DMS 273 treated with DMSO at 0.1 percent for 48 hours (cell line): ENCODE measurements at regions not wholly inside any gene's neighbourhood (a gene's known extent, or its start where the extent isn't known, plus 50 kb on each side); places are given as distances from the start of the nearest gene placed in this dataset.
"Not testable (repeated sequence)": the region's sequence is repeated elsewhere in the genome, so short reads cannot be mapped to it uniquely, and the experiment has no call there.

Experiments used
- DNase-seq: peaks from one replicate; lab custom pipeline; 2025; lab: John Stamatoyannopoulos, UW

DNA sequence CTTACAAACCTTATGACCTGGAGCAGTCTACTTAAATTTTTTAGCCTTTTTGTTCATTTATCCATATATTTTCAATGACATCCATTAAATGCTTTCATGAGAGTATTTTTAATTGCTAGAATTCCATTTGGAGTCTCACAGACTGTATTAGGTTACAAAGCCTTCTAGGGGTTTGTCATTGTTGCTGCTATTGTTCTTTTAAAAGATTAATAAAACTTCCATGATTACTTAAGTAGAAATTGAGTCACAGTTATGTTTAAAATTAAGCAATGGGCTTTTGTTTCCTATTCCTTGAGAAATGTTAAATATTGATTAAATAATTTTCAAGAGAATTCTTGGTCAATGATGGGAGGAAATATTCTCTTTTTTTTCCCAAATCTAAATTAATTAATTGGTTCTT is 1408.4 kb upstream of the RAG2 start:
- DNase-seq, result no peak

- no peak for DNase-seq
Observed at GRCh38 chr11:38005597-38005996, 1407.6 kb upstream of the RAG2 start.

DNA sequence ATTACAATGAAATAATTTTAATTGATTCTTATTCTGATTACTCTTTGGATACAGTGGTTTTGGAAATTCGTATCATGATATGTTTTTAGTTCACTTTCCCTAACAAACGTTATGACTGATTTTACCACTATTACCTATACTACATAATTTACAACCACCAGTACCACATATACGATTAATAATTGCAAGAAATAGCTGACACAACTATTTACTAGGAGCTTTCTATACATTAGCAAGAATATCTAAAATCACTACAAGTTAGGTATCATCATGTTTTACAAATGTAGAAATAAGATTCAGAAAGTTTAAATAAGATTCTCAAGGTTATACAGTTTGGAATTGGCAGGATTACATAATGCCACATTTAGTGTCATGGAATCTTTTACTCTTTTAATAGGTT is 1401.1 kb upstream of the RAG2 start:
- DNase-seq, result no peak

GRCh38 chr11:37995886-37996285 is 1397.8 kb upstream of the RAG2 start:
- no peak for DNase-seq

GRCh38 chr11:37988031-37988430 is 1390.0 kb upstream of the RAG2 start:
- DNase-seq, result no peak

GRCh38 chr11:37984991-37985390 is 1387.0 kb upstream of the RAG2 start:
- DNase-seq, result no peak

DNA sequence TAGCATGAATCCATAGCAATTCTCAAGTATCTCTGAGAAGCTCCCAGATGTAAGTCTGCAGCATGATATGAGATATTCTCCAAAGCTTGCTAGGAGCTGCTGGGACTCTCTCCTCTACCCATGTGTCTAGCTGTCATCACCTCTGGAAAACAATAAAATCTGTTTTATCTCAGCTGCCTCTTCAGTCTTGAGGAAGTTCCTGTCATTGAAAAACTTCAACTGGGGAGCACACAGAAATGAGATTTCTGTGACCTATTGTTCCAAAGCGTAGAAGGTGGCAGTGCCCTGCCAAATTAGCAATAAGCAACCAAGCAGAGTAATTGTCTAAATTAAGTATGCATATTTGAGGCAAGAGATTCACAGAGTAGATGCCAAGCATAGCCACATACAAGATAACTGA is 1380.6 kb upstream of the RAG2 start:
- DNase-seq, result no peak

- no peak for DNase-seq
Observed at GRCh38 chr11:37973941-37974340, 1375.9 kb upstream of the RAG2 start.

- DNase-seq, result no peak
Observed at GRCh38 chr11:37972691-37973090, 1374.7 kb upstream of the RAG2 start.

GRCh38 chr11:37969336-37969735 is 1371.3 kb upstream of the RAG2 start:
- not testable (repeated sequence) for DNase-seq

GRCh38 chr11:37968148-37968547 is 1370.1 kb upstream of the RAG2 start:
- no peak for DNase-seq

DNA sequence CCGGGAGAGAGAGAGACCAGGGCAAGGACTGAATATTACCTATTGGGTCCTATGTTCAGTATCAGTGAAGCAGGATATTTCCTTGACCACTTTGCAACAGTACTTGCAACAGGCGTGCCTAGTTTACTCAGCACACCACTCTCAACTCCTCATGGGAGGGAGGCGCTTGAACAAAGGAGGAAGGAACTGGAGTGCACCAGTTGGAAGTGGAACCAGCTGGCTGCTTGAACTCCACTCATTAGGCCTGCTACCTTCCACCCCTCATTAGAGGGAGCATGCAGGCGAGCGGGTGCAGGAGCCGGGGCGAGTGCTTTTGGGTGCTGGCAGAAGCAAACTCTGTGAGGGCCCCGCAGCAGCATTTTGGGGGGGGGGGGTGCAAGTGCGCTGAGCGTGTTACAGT is 1369.6 kb upstream of the RAG2 start:
- no peak for DNase-seq

DNA sequence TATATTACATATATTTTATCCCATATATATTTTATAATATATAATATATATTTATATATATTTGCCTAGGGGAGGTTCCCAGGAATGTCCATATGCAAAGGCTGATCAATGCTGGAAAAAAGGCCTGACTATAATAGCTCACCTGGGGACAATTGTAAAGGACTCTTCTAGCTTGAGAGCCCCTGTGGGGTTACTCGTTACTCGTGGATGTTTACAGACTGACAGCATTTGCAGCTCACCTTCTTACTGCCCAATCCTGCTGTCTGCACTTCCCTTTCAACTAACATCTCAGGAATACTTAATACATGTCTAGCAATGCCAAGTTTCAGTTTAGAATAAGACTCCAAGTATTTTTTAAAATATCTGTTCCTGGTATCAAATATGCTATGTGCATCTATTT is 1365.4 kb upstream of the RAG2 start:
- DNase-seq, result no peak

GRCh38 chr11:37957717-37958116 is 1359.7 kb upstream of the RAG2 start:
- no peak for DNase-seq

DNA sequence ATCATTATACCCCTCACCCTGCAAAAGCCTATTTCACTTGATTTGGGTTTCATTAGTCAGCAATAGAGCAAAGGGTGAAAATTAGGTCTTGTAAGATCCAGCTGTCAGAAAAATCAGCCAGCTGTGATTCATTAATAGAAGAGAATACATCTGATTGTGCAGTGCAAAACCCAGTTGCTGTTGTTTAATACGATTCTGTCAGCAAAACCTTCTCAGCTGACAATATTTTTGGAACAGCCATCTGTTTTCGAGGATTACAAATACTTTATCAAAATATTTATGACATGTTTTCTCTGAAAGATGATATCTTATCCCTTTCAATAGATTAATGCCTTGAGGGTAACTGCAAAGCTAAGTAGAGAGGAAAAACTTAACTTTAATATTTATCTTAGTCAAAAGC is 1354.0 kb upstream of the RAG2 start:
- DNase-seq, result no peak

DNA sequence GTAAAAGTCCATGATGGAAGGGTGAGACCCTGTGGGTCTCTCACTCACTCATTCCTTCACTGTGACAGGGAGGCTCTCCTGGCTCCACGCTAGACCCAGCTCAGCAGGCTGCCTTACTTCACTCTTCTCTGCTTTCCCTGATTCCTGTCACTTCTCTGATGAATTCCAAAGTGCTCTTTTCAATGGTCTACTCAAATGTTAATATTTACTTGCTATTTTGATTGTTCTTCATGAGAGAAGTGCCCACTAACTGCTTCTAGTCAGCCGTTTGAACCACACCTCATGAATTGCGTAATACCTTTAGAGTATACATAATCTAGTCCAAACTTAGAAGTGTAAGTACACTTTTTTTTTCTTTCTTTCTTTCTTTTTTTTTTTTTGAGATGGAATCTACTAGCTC is 1350.2 kb upstream of the RAG2 start:
- no peak for DNase-seq

DNA sequence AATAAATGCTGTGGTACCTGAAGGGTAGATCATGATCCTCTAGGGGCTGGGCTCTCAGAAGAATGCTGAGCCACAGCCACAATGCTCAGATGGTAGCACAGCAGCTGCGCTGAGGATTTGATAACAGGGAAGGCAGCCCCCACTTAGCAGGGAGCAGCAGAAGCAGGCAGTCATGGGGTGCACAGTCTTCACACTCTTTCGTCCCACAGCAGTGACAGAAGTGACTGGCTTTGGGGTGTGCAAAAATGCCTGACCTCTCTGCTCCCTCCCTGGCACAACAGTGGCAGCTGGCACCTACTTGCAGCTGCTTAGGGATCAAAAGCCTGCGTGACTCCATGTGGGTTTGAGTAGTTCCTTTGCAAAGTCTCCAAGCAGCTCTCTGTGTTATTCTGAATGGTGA is 1349.8 kb upstream of the RAG2 start:
- DNase-seq, result no peak

DNA sequence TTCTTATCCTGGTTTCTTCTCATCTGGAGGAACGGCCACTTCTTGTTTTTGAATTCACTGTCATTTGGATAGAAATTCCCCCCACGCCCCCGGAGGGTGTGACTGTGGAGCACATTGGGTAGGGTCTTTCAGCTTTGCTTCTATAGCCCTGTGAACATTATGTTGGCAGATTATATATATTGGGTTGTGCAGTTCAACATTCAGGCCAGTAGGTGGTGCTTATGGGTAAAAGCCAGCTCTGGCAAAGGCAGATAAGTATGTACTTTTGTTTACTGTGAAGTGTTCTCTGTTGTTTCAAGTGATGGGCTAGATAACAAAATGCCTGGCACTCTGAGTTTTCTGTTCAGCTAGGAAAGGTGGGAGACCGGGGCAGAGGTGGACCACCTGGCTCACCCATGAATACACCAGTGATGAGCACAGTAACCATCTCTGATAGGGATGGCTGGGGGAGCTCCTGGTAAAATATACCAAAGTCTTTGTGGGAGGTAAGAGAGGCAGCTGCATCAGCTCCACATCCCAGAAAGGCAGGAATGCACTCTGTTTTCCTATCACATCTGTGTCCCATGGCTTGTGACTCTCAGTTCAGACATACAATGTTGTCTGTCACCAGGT is 1348.2 kb upstream of the RAG2 start:
- no peak for DNase-seq

- no peak for DNase-seq
Observed at GRCh38 chr11:37942081-37942480, 1344.0 kb upstream of the RAG2 start.

- DNase-seq, result no peak
Observed at GRCh38 chr11:37929100-37929653, 1331.1 kb upstream of the RAG2 start.

DNA sequence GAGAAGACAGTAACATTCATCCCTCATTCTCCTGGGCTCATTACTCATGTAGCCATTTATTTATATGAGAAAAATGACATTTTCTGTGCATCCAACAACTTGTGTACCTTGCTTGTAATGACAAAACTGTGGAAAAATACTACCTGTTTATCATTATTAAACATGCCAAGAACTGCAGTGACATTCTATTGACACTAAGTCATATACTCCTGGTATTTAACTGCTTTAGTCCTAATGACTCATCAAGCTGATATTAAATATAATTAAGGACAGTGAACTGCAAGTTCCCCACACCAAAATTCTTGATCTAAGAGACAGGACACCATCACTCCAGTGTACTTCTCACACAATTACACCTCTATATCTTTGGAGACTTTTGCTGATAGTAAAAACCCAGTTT is 1328.7 kb upstream of the RAG2 start:
- DNase-seq, result no peak

- no peak for DNase-seq
Observed at GRCh38 chr11:37916331-37916730, 1318.3 kb upstream of the RAG2 start.

- no peak for DNase-seq
Observed at GRCh38 chr11:37914859-37915258, 1316.8 kb upstream of the RAG2 start.

- DNase-seq, result no peak
Observed at GRCh38 chr11:37908219-37908548, 1310.1 kb upstream of the RAG2 start.
